ENCODE measurements at regions not wholly inside any gene's neighbourhood (a gene's known extent, or its start where the extent isn't known, plus 50 kb on each side); places are given as distances from the start of the nearest gene placed in this dataset.

GRCh38 chr4:157781361-157781760 lies 391.5 kb downstream of the GASK1B start:
- Histone ChIP-seq H3K36me3 (ENCODE audit: low read depth) (no peaks in the 10 kb centered on the region), H3K4me1 (ENCODE audit: low read depth) (no peaks in the 10 kb centered on the region), H3K4me3 (no peak overlapping the region), H3K9me3 (no peaks in the 10 kb centered on the region)
- no peak for ATAC-seq
- DNase-seq: no peak
- no peak for TF ChIP-seq CTCF (IDR thresholded peaks at IDR 0.05)
- intact Hi-C loops (cut with DNase I, micrococcal nuclease): no loop called here

GRCh38 chr4:157779081-157779480 lies 393.7 kb downstream of the GASK1B start:
- Histone ChIP-seq H3K9me3 (no peaks in the 10 kb centered on the region), H3K4me3 (no peak overlapping the region), H3K4me1 (ENCODE audit: low read depth) (no peaks in the 10 kb centered on the region), H3K36me3 (ENCODE audit: low read depth) (no peaks in the 10 kb centered on the region)
- intact Hi-C loops (cut with DNase I, micrococcal nuclease): no loop called here
- TF ChIP-seq CTCF (IDR thresholded peaks at IDR 0.05): no peak
- ATAC-seq: no peak
- DNase-seq: no peak

- no peak for TF ChIP-seq CTCF (IDR thresholded peaks at IDR 0.05)
- no peaks in the 10 kb centered on the region for H3K36me3 ChIP-seq (ENCODE audit: low read depth)
- no peak for DNase-seq
- H3K9me3 ChIP-seq: no peaks in the 10 kb centered on the region
- no peaks in the 10 kb centered on the region for H3K4me1 ChIP-seq (ENCODE audit: low read depth)
- intact Hi-C loops (cut with DNase I, micrococcal nuclease): no loop called here
- no peak for ATAC-seq
- no peak overlapping the region for H3K4me3 ChIP-seq
Observed at GRCh38 chr4:157776930-157777528, 395.8 kb downstream of the GASK1B start.

GRCh38 chr4:157775971-157776370 lies 396.9 kb downstream of the GASK1B start:
- intact Hi-C loops (cut with DNase I, micrococcal nuclease): no loop called here
- ATAC-seq (no peak), DNase-seq (no peak)
- no peaks in the 10 kb centered on the region for H3K9me3 ChIP-seq
- H3K36me3 ChIP-seq (ENCODE audit: low read depth): no peaks in the 10 kb centered on the region
- H3K4me3 ChIP-seq: no peak overlapping the region
- H3K4me1 ChIP-seq (ENCODE audit: low read depth): no peaks in the 10 kb centered on the region
- no peak for TF ChIP-seq CTCF (IDR thresholded peaks at IDR 0.05)

GRCh38 chr4:157772907-157773306 lies 399.9 kb downstream of the GASK1B start:
- ATAC-seq (no peak), DNase-seq (no peak)
- Histone ChIP-seq H3K4me1 (ENCODE audit: low read depth) (no peaks in the 10 kb centered on the region), H3K4me3 (no peak overlapping the region), H3K9me3 (no peaks in the 10 kb centered on the region), H3K36me3 (ENCODE audit: low read depth) (no peaks in the 10 kb centered on the region)
- intact Hi-C loops (cut with DNase I, micrococcal nuclease): no loop called here
- TF ChIP-seq CTCF (IDR thresholded peaks at IDR 0.05): no peak

- ATAC-seq: no peak
- no peak for DNase-seq
- no peak overlapping the region for H3K4me3 ChIP-seq
- H3K9me3 ChIP-seq: no peaks in the 10 kb centered on the region
- intact Hi-C loops (cut with DNase I, micrococcal nuclease): no loop called here
- H3K36me3 ChIP-seq (ENCODE audit: low read depth): no peaks in the 10 kb centered on the region
- H3K4me1 ChIP-seq (ENCODE audit: low read depth): no peaks in the 10 kb centered on the region
- no peak for TF ChIP-seq CTCF (IDR thresholded peaks at IDR 0.05)
Observed at GRCh38 chr4:157768419-157768818, 404.4 kb downstream of the GASK1B start.

All from mucosa of descending colon (tissue), 3 donors.